ENCODE measurements at regions not wholly inside any gene's neighbourhood (a gene's known extent, or its start where the extent isn't known, plus 50 kb on each side); places are given as distances from the start of the nearest gene placed in this dataset.

- TF ChIP-seq CTCF (IDR thresholded peaks at IDR 0.05), result no peak
- Histone ChIP-seq H3K36me3 (no peaks in the 10 kb centered on the region), H3K4me3 (no peak overlapping the region), H3K27ac (no peak overlapping the region), H3K9me3 (peaks cover 0 to 13% (median 0%) of the 10 kb centered on the region in 4 donors), H3K27me3 (no peaks in the 10 kb centered on the region), H3K4me1 (no peaks in the 10 kb centered on the region)
- no peak for DNase-seq
Observed at GRCh38 chr18:44482761-44483160, 197.9 kb upstream of the SETBP1 start.

- Histone ChIP-seq H3K9me3 (no peaks in the 10 kb centered on the region), H3K4me3 (no peak overlapping the region), H3K27me3 (no peaks in the 10 kb centered on the region), H3K27ac (no peak overlapping the region), H3K36me3 (no peaks in the 10 kb centered on the region), H3K4me1 (no peaks in the 10 kb centered on the region)
- TF ChIP-seq CTCF (IDR thresholded peaks at IDR 0.05) (no peak), POLR2A (IDR thresholded peaks at IDR 0.05) (no peak)
- DNase-seq, result no peak
Observed at GRCh38 chr18:44495151-44495550, 185.5 kb upstream of the SETBP1 start.

- Histone ChIP-seq H3K9me3 (no peaks in the 10 kb centered on the region), H3K36me3 (no peaks in the 10 kb centered on the region), H3K4me3 (no peak overlapping the region), H3K27ac (no peak overlapping the region), H3K27me3 (no peaks in the 10 kb centered on the region), H3K4me1 (no peaks in the 10 kb centered on the region)
- TF ChIP-seq CTCF (IDR thresholded peaks at IDR 0.05), result no peak
- no peak for TF ChIP-seq POLR2A (IDR thresholded peaks at IDR 0.05)
- DNase-seq, result no peak
Observed at GRCh38 chr18:44497311-44497710, 183.4 kb upstream of the SETBP1 start.

DNA sequence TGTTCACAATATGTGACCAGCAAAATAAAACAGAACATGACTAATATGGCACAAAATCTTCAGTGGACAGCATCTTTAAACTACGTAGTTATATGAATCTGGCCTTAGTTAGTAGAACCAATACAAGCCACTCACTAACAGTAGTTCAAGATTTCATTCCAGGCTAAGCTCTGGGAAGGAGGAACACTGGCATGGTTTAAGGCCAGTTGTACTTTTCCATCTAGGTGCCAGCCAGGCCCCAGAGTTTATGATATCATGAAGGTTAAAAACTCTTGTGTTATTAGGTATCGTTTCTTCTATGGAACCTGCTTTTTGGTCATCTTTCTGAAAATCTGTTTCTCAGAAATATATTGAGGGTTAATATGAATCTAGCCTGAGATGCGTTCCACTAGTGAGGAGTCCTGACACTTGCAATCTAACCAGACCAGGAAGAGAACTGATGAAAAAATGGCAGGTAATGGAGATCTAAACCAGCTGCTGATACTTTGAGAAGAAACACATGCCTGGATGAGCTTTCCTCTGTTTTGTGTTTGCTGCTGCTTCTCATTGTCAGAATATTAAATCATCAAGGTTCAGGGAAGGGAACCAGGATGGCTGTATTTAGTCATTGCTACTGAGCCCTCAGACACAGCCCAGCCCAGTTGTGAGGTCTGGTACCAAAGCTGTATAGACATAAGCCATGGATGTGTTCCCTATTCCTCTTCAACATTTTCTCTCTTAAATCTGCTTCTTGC is 182.8 kb upstream of the SETBP1 start:
- Histone ChIP-seq H3K27ac (peak overlapping the region in 1 of 4 donors; percentile 13), H3K9me3 (no peaks in the 10 kb centered on the region)

DNA sequence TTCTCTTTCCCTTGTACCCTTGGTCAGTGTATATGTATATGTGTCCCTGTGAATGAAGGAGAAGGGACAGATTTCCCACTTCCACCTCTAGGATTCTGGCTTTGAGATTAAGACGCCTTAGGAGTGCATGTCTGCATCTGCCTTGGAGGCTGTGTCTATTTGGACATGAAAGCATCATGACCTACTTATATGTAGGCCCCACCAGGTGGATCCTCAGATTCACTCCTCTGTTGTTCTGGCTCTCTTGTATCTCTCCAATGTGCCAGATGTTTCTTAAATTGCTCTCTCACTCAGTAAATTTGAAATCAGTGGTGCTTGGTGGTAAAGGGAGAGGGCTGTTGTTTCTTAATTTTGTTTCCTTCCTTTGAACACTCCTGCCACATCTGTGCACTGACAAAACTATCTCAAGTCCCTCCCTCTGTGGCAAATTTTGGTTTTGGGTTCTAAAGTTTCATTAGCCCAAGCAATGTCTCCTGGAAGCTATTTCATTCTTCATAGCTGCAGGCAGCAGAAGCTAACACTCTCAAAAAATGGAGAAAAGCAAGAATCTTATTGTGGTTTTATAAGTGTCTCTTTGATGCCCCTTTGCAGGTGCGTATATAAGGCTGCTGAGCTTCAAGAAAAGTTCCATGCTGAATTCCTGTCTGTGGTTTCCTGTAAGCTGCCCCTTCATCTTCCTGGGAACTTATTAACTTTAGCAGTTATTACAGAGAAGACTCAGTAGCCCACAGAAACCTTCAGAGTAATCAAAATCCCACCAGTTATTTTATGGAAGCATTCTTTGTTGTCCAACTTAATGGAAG is 179.7 kb upstream of the SETBP1 start:
- DNase-seq, result no peak
- no peak for TF ChIP-seq CTCF (IDR thresholded peaks at IDR 0.05)
- TF ChIP-seq POLR2A (IDR thresholded peaks at IDR 0.05), result no peak
- H3K27me3 ChIP-seq, result no peaks in the 10 kb centered on the region
- H3K4me1 ChIP-seq, result no peaks in the 10 kb centered on the region
- H3K4me3 ChIP-seq, result no peak overlapping the region
- no peaks in the 10 kb centered on the region for H3K9me3 ChIP-seq
- no peaks in the 10 kb centered on the region for H3K36me3 ChIP-seq
- H3K27ac ChIP-seq, result no peak overlapping the region

More for the DNA sequence above, 182.8 kb upstream of the SETBP1 start:
- H3K4me3 ChIP-seq, result no peak overlapping the region
- H3K4me1 ChIP-seq, result no peaks in the 10 kb centered on the region
- H3K36me3 ChIP-seq, result no peaks in the 10 kb centered on the region
- TF ChIP-seq POLR2A (IDR thresholded peaks at IDR 0.05) (no peak), CTCF (IDR thresholded peaks at IDR 0.05) (no peak)
- no peak for DNase-seq
- no peaks in the 10 kb centered on the region for H3K27me3 ChIP-seq

Measured in Peyer's patch (tissue), 4 donors.